Esophagus squamous epithelium (tissue), 5 donors: ENCODE measurements at regions not wholly inside any gene's neighbourhood (a gene's known extent, or its start where the extent isn't known, plus 50 kb on each side); places are given as distances from the start of the nearest gene placed in this dataset.

ENCODE experiments used
- DNase-seq: peaks from one replicate; lab custom pipeline; 2025; lab: John Stamatoyannopoulos, UW
- H3K27ac ChIP-seq, 4 donors: fragments of 200-600 bp; sonication (generic); one replicate each; pipeline ENCODE4 v1.5.1; 2016 to 2019; ENCODE audit warnings: mild to moderate bottlenecking in 1 of 4
- H3K27me3 ChIP-seq, 4 donors: fragments of 200-600 bp; sonication (generic); 1 replicate in 3 of 4; 2 replicates in 1 of 4; pipeline versions ENCODE4 v1.5.1 to v1.6.0; 2017 to 2021; ENCODE audit warnings: antibody characterized with exemption in 1 of 4
- H3K36me3 ChIP-seq, 3 donors: fragments of 200-600 bp; sonication (generic); one replicate each; pipeline ENCODE4 v1.5.1; 2016 to 2019
- H3K4me1 ChIP-seq, 3 donors: fragments of 200-600 bp; sonication (generic); one replicate each; pipeline ENCODE4 v1.5.1; 2017 to 2019
- H3K4me3 ChIP-seq, 4 donors: fragments of 200-600 bp; sonication (generic); 1 replicate in 3 of 4; 2 replicates in 1 of 4; pipeline ENCODE4 v1.5.1; 2016 to 2019; ENCODE audit warnings: mild to moderate bottlenecking in 2 of 4, moderate library complexity in 1 of 4
- H3K9me3 ChIP-seq, 3 donors: fragments of 200-600 bp; sonication (generic); one replicate each; pipeline ENCODE4 v1.5.1; 2016 to 2019
- CTCF ChIP-seq, 6 experiments: fragments of 450-650 bp in 4 of 6; fragments of 200-600 bp in 2 of 6; sonication (generic) in 2 of 6; IDR thresholded peaks; one replicate each; pipeline ENCODE4 v1.5.1; 2016 to 2019; ENCODE audit warnings: antibody characterized with exemption in 6 of 6, mild to moderate bottlenecking in 4 of 6, moderate library complexity in 4 of 6
- POLR2A ChIP-seq, 4 donors: fragments of 450-650 bp; IDR thresholded peaks; one replicate each; pipeline ENCODE4 v1.6.1; 2017; ENCODE audit warnings: antibody characterized with exemption in 4 of 4, mild to moderate bottlenecking in 4 of 4, moderate library complexity in 3 of 4
- WGBS, 2 donors: methylation state at CpG; one replicate each; pipeline ENCODE4 v1.1.5; 2018; 5-methylcytosine and 5-hydroxymethylcytosine counted together
- intact Hi-C: fragments of 100-400 bp; cut with DNase I; formaldehyde crosslinking; loops from one replicate; pipeline ENCODE4 v1.15.0; 2022
- donor health status: DM: yes; HTN: yes; CAD: no.

- Histone ChIP-seq H3K9me3 (no peaks in the 10 kb centered on the region), H3K27ac (no peak overlapping the region), H3K27me3 (peaks cover 0 to 5% (median 0%) of the 10 kb centered on the region in 4 donors), H3K4me3 (no peak overlapping the region), H3K36me3 (no peaks in the 10 kb centered on the region), H3K4me1 (peaks cover 0 to 16% (median 0%) of the 10 kb centered on the region in 3 donors)
- WGBS, 2 donors, result 77 to 78% methylated on average over 6 to 13 of the region's 13 CpGs
- no peak for TF ChIP-seq CTCF (IDR thresholded peaks at IDR 0.05)
- no peak for DNase-seq
- intact Hi-C loops, result no loop called here
These were observed 127.5 kb downstream of the RHOU start for GRCh38 chr1:228862542-228863505.

DNA sequence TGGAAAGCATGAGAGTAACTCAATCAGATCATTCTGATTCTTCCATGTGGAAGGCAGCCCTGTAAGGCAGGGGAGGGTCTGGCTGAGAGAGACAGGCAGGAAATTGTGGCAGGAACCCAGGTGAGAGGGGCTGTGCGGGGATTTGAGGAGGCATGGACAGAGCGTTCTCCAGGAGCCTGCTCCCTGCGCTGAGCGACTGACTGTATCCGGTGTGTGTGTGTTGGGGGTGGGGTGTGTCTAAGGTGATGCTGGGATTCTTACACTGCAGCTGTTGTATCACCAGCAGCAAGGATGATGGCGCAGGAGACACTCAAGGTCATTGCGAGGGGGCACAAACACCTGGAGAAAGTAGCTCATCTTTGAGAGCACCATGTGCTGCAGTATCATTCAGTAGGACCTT lies 128.5 kb downstream of the RHOU start:
- Histone ChIP-seq H3K36me3 (no peaks in the 10 kb centered on the region), H3K9me3 (no peaks in the 10 kb centered on the region), H3K4me1 (peaks cover 0 to 16% (median 0%) of the 10 kb centered on the region in 3 donors), H3K4me3 (no peak overlapping the region), H3K27ac (no peak overlapping the region), H3K27me3 (peaks cover 0 to 5% (median 0%) of the 10 kb centered on the region in 4 donors)
- no peak for TF ChIP-seq POLR2A (IDR thresholded peaks at IDR 0.05)
- TF ChIP-seq CTCF (IDR thresholded peaks at IDR 0.05), result no peak
- intact Hi-C loops, result no loop called here
- WGBS, 2 donors, result 94 to 95% methylated on average over 6 to 7 of the region's 7 CpGs
- DNase-seq, result no peak

- Histone ChIP-seq H3K27ac (no peak overlapping the region), H3K9me3 (no peaks in the 10 kb centered on the region), H3K27me3 (peaks cover 0 to 5% (median 0%) of the 10 kb centered on the region in 4 donors), H3K36me3 (no peaks in the 10 kb centered on the region), H3K4me3 (no peak overlapping the region), H3K4me1 (peaks cover 0 to 10% (median 0%) of the 10 kb centered on the region in 3 donors)
- WGBS, 2 donors, result 75 to 88% methylated on average over 6 to 7 of the region's 7 CpGs
- TF ChIP-seq CTCF (IDR thresholded peaks at IDR 0.05) (no peak), POLR2A (IDR thresholded peaks at IDR 0.05) (no peak)
- intact Hi-C loops, result no loop called here
- DNase-seq, result no peak
These were observed 130.5 kb downstream of the RHOU start for GRCh38 chr1:228865627-228866330.

DNA sequence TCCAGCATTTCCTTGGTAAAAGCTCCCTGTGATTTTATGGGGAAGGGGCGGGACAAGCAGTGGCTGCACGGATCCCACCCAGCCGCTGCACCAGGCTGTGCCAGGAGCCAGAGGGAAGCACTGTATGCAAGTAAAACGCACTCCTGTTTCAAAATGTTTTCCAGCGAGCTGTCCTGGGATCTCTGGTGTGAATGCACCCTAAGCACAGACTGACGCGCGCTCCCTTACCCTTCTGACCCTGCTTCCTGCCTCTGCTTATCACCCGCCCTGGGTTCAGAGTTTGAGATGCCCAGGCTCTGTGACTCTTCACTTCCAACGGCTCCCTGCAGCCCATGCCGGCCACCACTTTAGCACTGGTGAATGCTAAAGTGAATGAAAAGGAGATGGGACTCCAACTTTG lies 131.2 kb downstream of the RHOU start:
- H3K27ac ChIP-seq, result no peak overlapping the region
- H3K36me3 ChIP-seq, result no peaks in the 10 kb centered on the region
- no peak for DNase-seq
- TF ChIP-seq POLR2A (IDR thresholded peaks at IDR 0.05) (no peak), CTCF (IDR thresholded peaks at IDR 0.05) (no peak)
- intact Hi-C loops, result no loop called here
- H3K27me3 ChIP-seq, result peaks cover 0 to 5% (median 0%) of the 10 kb centered on the region in 4 donors
- 79 to 82% methylated on average over 10 of the region's 11 CpGs for WGBS, 2 donors
- no peak overlapping the region for H3K4me3 ChIP-seq
- H3K9me3 ChIP-seq, result no peaks in the 10 kb centered on the region
- peaks cover 0 to 4% (median 0%) of the 10 kb centered on the region in 3 donors for H3K4me1 ChIP-seq
